Upper lobe of left lung (tissue), 4 donors: ENCODE measurements at regions not wholly inside any gene's neighbourhood (a gene's known extent, or its start where the extent isn't known, plus 50 kb on each side); places are given as distances from the start of the nearest gene placed in this dataset.

ENCODE experiments used
- CTCF ChIP-seq, 6 experiments: fragments of 450-650 bp in 4 of 6; fragments of 200-600 bp in 2 of 6; sonication (generic) in 2 of 6; IDR thresholded peaks; one replicate each; pipeline ENCODE4 v1.5.1; 2016 to 2019; ENCODE audit warnings: antibody characterized with exemption in 6 of 6
- POLR2A ChIP-seq, 4 donors: fragments of 450-650 bp; IDR thresholded peaks; one replicate each; pipeline ENCODE4 v1.5.1; 2016 to 2017; ENCODE audit warnings: antibody characterized with exemption in 4 of 4, mild to moderate bottlenecking in 2 of 4

- no peak for TF ChIP-seq CTCF (IDR thresholded peaks at IDR 0.05)
- no peak for TF ChIP-seq POLR2A (IDR thresholded peaks at IDR 0.05)
Observed at GRCh38 chr13:27004866-27005265, 166.7 kb downstream of the USP12 start.
